Fibroblast of lung (primary cell): ENCODE measurements at regions not wholly inside any gene's neighbourhood (a gene's known extent, or its start where the extent isn't known, plus 50 kb on each side); places are given as distances from the start of the nearest gene placed in this dataset.

Experiments
- DNase-seq, 2 donors: peaks; one replicate each; pipeline versions ENCODE4 v3.0.0 to v3.0.0-alpha.2; 2010; ENCODE audit warnings: low read depth in 2 of 2
- H2AFZ ChIP-seq: 2 replicates; pipeline ENCODE4 v1.5.1; 2012; ENCODE audit warnings: low read length, control low read depth, inconsistent platforms
- H3K27ac ChIP-seq: 2 replicates; pipeline ENCODE4 v1.5.1; 2011; ENCODE audit warnings: low read length, control low read depth; ENCODE audit not compliant: insufficient read depth
- H3K27me3 ChIP-seq: 2 replicates; pipeline ENCODE4 v1.5.1; 2011; ENCODE audit warnings: mild to moderate bottlenecking, low read length; ENCODE audit not compliant: control insufficient read depth, insufficient read depth
- H3K36me3 ChIP-seq: 2 replicates; pipeline ENCODE4 v1.5.1; 2011; ENCODE audit warnings: low read length; ENCODE audit not compliant: control insufficient read depth, insufficient read depth
- H3K4me1 ChIP-seq: 2 replicates; pipeline ENCODE4 v1.5.1; 2011; ENCODE audit warnings: low read length; ENCODE audit not compliant: control insufficient read depth, insufficient read depth; ENCODE audit errors: extremely low read depth
- H3K4me2 ChIP-seq: 2 replicates; pipeline ENCODE4 v1.5.1; 2011; ENCODE audit warnings: low read length, control low read depth; ENCODE audit not compliant: insufficient read depth; ENCODE audit errors: extremely low read depth
- H3K4me3 ChIP-seq, 4 experiments: fragments of 200-600 bp in 1 of 4; sonication (generic) in 1 of 4; replicated peaks in 1 of 4; 2 replicates each; pipeline ENCODE4 v1.5.1; 2011 to 2016; ENCODE audit warnings: low read length in 4 of 4, low read depth in 3 of 4, mild to moderate bottlenecking in 3 of 4, control low read depth in 2 of 4, inconsistent platforms in 1 of 4, mixed read lengths in 1 of 4; ENCODE audit not compliant: insufficient read depth in 1 of 4; ENCODE audit errors: control extremely low read depth in 1 of 4
- H3K79me2 ChIP-seq: 2 replicates; pipeline ENCODE4 v1.5.1; 2012; ENCODE audit warnings: mild to moderate bottlenecking, low read length, inconsistent platforms; ENCODE audit not compliant: control insufficient read depth, insufficient read depth
- H3K9ac ChIP-seq: 2 replicates; pipeline ENCODE4 v1.5.1; 2011; ENCODE audit warnings: mild to moderate bottlenecking, low read length, control low read depth; ENCODE audit not compliant: insufficient read depth
- H3K9me3 ChIP-seq: 2 replicates; pipeline ENCODE4 v1.5.1; 2012; ENCODE audit warnings: low read depth, low read length; ENCODE audit not compliant: control insufficient read depth, insufficient read depth
- H4K20me1 ChIP-seq: 2 replicates; pipeline ENCODE4 v1.5.1; 2011; ENCODE audit warnings: low read length; ENCODE audit not compliant: control insufficient read depth, insufficient read depth; ENCODE audit errors: extremely low read depth
- EZH2 ChIP-seq: IDR thresholded peaks from 2 replicates; pipeline ENCODE4 v1.5.1; 2012; ENCODE audit warnings: low read length, control low read depth, mild to moderate bottlenecking; ENCODE audit errors: missing control alignments
- TF ChIP-seq, protein P1 (sequence below), 2 donors: IDR thresholded peaks in 1 of 2; conservative IDR thresholded peaks in 1 of 2; 1 replicate in 1 of 2; 2 replicates in 1 of 2; pipeline ENCODE4 v1.5.1; 2011 to 2012; ENCODE audit warnings: low read length in 2 of 2, control low read depth in 1 of 2, inconsistent platforms in 1 of 2, low read depth in 1 of 2, mild to moderate bottlenecking in 1 of 2

DNA sequence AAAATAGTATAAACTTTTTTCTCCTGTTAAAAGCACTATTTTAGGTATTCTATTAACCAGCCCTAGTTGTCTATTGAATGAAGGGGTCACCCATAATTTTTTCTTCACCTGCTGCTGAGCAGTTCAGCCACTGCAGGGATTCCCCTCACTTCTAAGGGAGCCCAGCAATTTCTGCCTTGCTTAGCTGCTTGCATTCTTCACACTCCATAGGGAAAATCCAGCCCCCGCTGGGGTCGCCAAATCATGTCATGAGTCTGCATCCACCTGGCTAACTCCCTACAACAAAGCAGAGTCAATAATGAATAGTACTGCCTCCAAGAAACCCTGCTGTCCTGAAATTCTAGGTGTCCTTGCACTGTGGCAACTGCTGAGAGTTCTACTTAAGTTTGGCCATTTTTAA lies 886.5 kb downstream of the CDY2B start:
- Histone ChIP-seq H4K20me1 (no peaks in the 10 kb centered on the region), H3K4me3 (no peak overlapping the region), H3K9me3 (no peaks in the 10 kb centered on the region), H3K36me3 (no peaks in the 10 kb centered on the region), H3K9ac (no peak overlapping the region), H3K27me3 (no peaks in the 10 kb centered on the region), H3K79me2 (no peaks in the 10 kb centered on the region), H3K27ac (no peak overlapping the region), H3K4me1 (no peaks in the 10 kb centered on the region), H3K4me2 (no peak overlapping the region), H2AFZ (no peak overlapping the region)
- TF ChIP-seq EZH2 = no peak
- DNase-seq = no peak

DNA sequence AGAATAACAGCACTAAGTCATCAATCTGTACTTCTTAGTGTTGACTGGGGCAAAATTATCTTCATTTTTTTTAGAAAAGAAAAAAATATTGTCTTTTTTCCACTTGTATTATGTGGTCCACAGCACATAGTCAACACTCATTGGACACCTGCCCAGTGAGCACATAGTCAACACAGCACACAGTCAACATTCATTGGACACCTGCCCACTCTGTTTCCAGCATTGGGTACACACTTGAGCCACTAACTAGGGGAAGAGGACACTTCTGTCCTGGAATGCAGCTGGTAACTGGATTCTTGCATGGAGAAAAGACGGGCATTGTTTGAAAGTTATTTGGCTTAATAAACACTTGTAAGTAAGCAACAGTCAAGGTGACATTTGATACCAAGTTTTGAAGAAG lies 898.2 kb downstream of the CDY2B start:
- Histone ChIP-seq H3K4me3 (no peak overlapping the region), H3K4me2 (no peak overlapping the region), H3K4me1 (no peaks in the 10 kb centered on the region), H2AFZ (no peak overlapping the region), H3K27me3 (no peaks in the 10 kb centered on the region), H4K20me1 (no peaks in the 10 kb centered on the region), H3K9me3 (no peaks in the 10 kb centered on the region), H3K9ac (no peak overlapping the region), H3K79me2 (no peaks in the 10 kb centered on the region), H3K27ac (no peak overlapping the region), H3K36me3 (no peaks in the 10 kb centered on the region)
- DNase-seq = no peak
- TF ChIP-seq, protein P1, sequence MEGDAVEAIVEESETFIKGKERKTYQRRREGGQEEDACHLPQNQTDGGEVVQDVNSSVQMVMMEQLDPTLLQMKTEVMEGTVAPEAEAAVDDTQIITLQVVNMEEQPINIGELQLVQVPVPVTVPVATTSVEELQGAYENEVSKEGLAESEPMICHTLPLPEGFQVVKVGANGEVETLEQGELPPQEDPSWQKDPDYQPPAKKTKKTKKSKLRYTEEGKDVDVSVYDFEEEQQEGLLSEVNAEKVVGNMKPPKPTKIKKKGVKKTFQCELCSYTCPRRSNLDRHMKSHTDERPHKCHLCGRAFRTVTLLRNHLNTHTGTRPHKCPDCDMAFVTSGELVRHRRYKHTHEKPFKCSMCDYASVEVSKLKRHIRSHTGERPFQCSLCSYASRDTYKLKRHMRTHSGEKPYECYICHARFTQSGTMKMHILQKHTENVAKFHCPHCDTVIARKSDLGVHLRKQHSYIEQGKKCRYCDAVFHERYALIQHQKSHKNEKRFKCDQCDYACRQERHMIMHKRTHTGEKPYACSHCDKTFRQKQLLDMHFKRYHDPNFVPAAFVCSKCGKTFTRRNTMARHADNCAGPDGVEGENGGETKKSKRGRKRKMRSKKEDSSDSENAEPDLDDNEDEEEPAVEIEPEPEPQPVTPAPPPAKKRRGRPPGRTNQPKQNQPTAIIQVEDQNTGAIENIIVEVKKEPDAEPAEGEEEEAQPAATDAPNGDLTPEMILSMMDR (conservative IDR thresholded peaks at IDR 0.05 in 1 of 2, IDR thresholded peaks at IDR 0.05 in 1 of 2; ENCODE audit: low read depth in 1 of 2, low read length in 2 of 2) = no peak
- TF ChIP-seq EZH2 = no peak

DNA sequence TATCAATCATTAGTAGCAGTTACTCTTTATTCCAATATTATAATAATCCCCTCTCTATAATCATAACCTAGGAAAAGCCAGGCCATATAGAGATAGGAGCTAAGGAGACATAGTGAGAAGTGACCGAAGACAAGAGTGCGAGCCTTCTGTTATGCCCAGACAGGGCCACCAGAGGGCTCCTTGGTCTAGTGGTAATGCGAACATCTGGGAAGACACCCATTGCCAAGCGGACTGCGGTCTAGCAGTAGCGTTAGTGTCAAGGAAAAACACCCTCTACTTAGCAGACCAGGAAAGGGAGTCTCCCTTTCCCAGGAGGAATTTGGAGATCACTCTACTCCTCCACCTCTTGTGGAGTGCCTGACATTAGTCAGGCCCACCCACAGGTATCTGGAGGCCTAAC lies 920.9 kb downstream of the CDY2B start:
- Histone ChIP-seq H3K9me3 (no peaks in the 10 kb centered on the region), H3K27ac (no peak overlapping the region), H3K79me2 (no peaks in the 10 kb centered on the region), H3K36me3 (no peaks in the 10 kb centered on the region), H3K4me2 (no peak overlapping the region), H3K27me3 (no peaks in the 10 kb centered on the region), H3K4me1 (no peaks in the 10 kb centered on the region), H2AFZ (no peak overlapping the region), H3K9ac (no peak overlapping the region), H4K20me1 (no peaks in the 10 kb centered on the region), H3K4me3 (no peak overlapping the region)
- DNase-seq = no peak
- no peak for TF ChIP-seq EZH2
- TF ChIP-seq, protein P1 (conservative IDR thresholded peaks at IDR 0.05 in 1 of 2, IDR thresholded peaks at IDR 0.05 in 1 of 2; ENCODE audit: low read depth in 1 of 2, low read length in 2 of 2) = no peak
